H1 (cell line): ENCODE measurements at regions not wholly inside any gene's neighbourhood (a gene's known extent, or its start where the extent isn't known, plus 50 kb on each side); places are given as distances from the start of the nearest gene placed in this dataset.

Experiments used
- CTCF ChIA-PET: fragments of 300-600 bp; sonication (Branson Sonifier 250); formaldehyde crosslinking; loops from one replicate; lab custom pipeline; 2021; ENCODE audit not compliant: partially characterized antibody; lab: Charles Lee
- POLR2A ChIA-PET: fragments of 300-600 bp; sonication (Branson Sonifier 250); formaldehyde crosslinking; loops from one replicate; lab custom pipeline; 2021; ENCODE audit warnings: inconsistent platforms; ENCODE audit not compliant: partially characterized antibody; lab: Charles Lee
- DNase-seq, 2 experiments: peaks; one replicate each; pipeline versions ENCODE4 v3.0.0 to v3.0.0-alpha.2; 2010 to 2022; ENCODE audit warnings: low spot score in 2 of 2, low read depth in 1 of 2, mixed read lengths in 1 of 2
- FAIRE-seq: peaks from 2 replicates; lab custom pipeline; 2011; peaks lifted over from hg19 to GRCh38; lab: Jason Lieb, UNC
- H2AFZ ChIP-seq: 2 replicates; pipeline ENCODE4 v1.8.1; 2012; ENCODE audit warnings: low read length, inconsistent platforms
- H2AK5ac ChIP-seq: 2 replicates; pipeline ENCODE4 v1.6.1; 2013; ENCODE audit warnings: low read depth, low read length
- H2BK120ac ChIP-seq: replicated peaks from 2 replicates; pipeline ENCODE3; 2013; ENCODE audit warnings: low read depth, low read length, inconsistent platforms
- H2BK12ac ChIP-seq: 2 replicates; pipeline ENCODE4 v1.6.1; 2013; ENCODE audit warnings: low read depth, low read length
- H2BK15ac ChIP-seq: 2 replicates; pipeline ENCODE4 v1.6.1; 2013; ENCODE audit warnings: low read length
- H2BK20ac ChIP-seq: 2 replicates; pipeline ENCODE4 v1.6.1; 2013; ENCODE audit warnings: low read length
- H2BK5ac ChIP-seq: 2 replicates; pipeline ENCODE4 v1.6.1; 2013; ENCODE audit warnings: low read depth, low read length
- H3K14ac ChIP-seq: 2 replicates; pipeline ENCODE4 v1.6.1; 2013; ENCODE audit warnings: inconsistent platforms; ENCODE audit not compliant: insufficient read length
- H3K18ac ChIP-seq: 2 replicates; pipeline ENCODE4 v1.6.1; 2013; ENCODE audit warnings: low read length; ENCODE audit errors: extremely low read depth
- H3K23ac ChIP-seq: 2 replicates; pipeline ENCODE4 v1.6.1; 2013; ENCODE audit warnings: inconsistent platforms; ENCODE audit not compliant: insufficient read length
- H3K23me2 ChIP-seq: 2 replicates; pipeline ENCODE4 v1.6.1; 2013; ENCODE audit warnings: low read depth, low read length
- H3K27ac ChIP-seq: 2 replicates; pipeline ENCODE4 v1.6.1; 2011; ENCODE audit warnings: low read depth, low read length, inconsistent platforms
- H3K27me3 ChIP-seq, 4 experiments: replicated peaks in 1 of 4; 1 replicate in 1 of 4; 2 replicates in 3 of 4; pipeline versions ENCODE4 v1.6.1 to v1.8.1; 2011 to 2013; ENCODE audit warnings: low read length in 3 of 4, mild to moderate bottlenecking in 3 of 4, inconsistent platforms in 2 of 4, mixed read lengths in 2 of 4, moderate library complexity in 1 of 4; ENCODE audit not compliant: control insufficient read depth in 3 of 4, insufficient read depth in 3 of 4; ENCODE audit errors: extremely low read depth in 1 of 4
- H3K36me3 ChIP-seq, 4 experiments: 2 replicates each; pipeline versions ENCODE4 v1.6.1 to v1.8.1; 2011 to 2013; ENCODE audit warnings: mild to moderate bottlenecking in 4 of 4, low read length in 3 of 4, moderate library complexity in 2 of 4, control low read depth in 1 of 4, inconsistent platforms in 1 of 4; ENCODE audit not compliant: insufficient read depth in 4 of 4, control insufficient read depth in 2 of 4
- H3K4ac ChIP-seq: replicated peaks from 2 replicates; pipeline ENCODE3; 2013; ENCODE audit warnings: low read length, low read depth, mixed read lengths, inconsistent platforms; ENCODE audit not compliant: insufficient read length
- H3K4me1 ChIP-seq, 4 experiments: replicated peaks in 1 of 4; 1 replicate in 1 of 4; 2 replicates in 3 of 4; pipeline versions ENCODE4 v1.6.1 to v1.8.1; 2011 to 2013; ENCODE audit warnings: low read length in 3 of 4, inconsistent platforms in 2 of 4, mixed read lengths in 1 of 4; ENCODE audit not compliant: insufficient read depth in 4 of 4, control insufficient read depth in 3 of 4
- H3K4me2 ChIP-seq, 2 experiments: 2 replicates each; pipeline versions ENCODE4 v1.6.1 to v1.8.1; 2011 to 2013; ENCODE audit warnings: low read depth in 2 of 2, low read length in 2 of 2, control low read depth in 1 of 2, inconsistent platforms in 1 of 2, mild to moderate bottlenecking in 1 of 2; ENCODE audit not compliant: insufficient read depth in 1 of 2
- H3K4me3 ChIP-seq, 4 experiments: fragments of 200-600, 300-600 bp in 1 of 4; sonication (generic), shearing (Covaris generic), sonication (Bioruptor Twin) in 1 of 4; 2 replicates each; pipeline versions ENCODE4 v1.5.1 to v1.8.1; 2011 to 2016; ENCODE audit warnings: low read length in 4 of 4, low read depth in 3 of 4, control low read depth in 2 of 4, inconsistent platforms in 2 of 4, mild to moderate bottlenecking in 2 of 4, mixed read lengths in 1 of 4, moderate library complexity in 1 of 4; ENCODE audit not compliant: insufficient read depth in 2 of 4; ENCODE audit errors: extremely low read depth in 1 of 4
- H3K56ac ChIP-seq: replicated peaks from 2 replicates; pipeline ENCODE3; 2013; ENCODE audit warnings: low read depth, mild to moderate bottlenecking, mixed read lengths, low read length, inconsistent platforms; ENCODE audit not compliant: insufficient read length
- H3K79me1 ChIP-seq: 2 replicates; pipeline ENCODE4 v1.6.1; 2013; ENCODE audit warnings: low read depth, low read length, control low read depth
- H3K79me2 ChIP-seq, 2 experiments: 2 replicates each; pipeline versions ENCODE4 v1.6.1 to v1.8.1; 2012 to 2013; ENCODE audit warnings: low read length in 2 of 2, mild to moderate bottlenecking in 2 of 2, inconsistent platforms in 1 of 2; ENCODE audit not compliant: insufficient read depth in 2 of 2, control insufficient read depth in 1 of 2
- H3K9ac ChIP-seq, 4 experiments: replicated peaks in 1 of 4; 1 replicate in 1 of 4; 2 replicates in 3 of 4; pipeline versions ENCODE4 v1.6.1 to v1.8.1; 2011 to 2013; ENCODE audit warnings: low read depth in 3 of 4, low read length in 3 of 4, control low read depth in 2 of 4, mild to moderate bottlenecking in 2 of 4, moderate library complexity in 2 of 4, inconsistent platforms in 1 of 4; ENCODE audit errors: extremely low read depth in 1 of 4
- H3K9me3 ChIP-seq, 2 experiments: 2 replicates each; pipeline versions ENCODE4 v1.6.1 to v1.8.1; 2012 to 2013; ENCODE audit warnings: mild to moderate bottlenecking in 2 of 2, moderate library complexity in 2 of 2, control low read depth in 1 of 2, inconsistent platforms in 1 of 2, low read depth in 1 of 2, low read length in 1 of 2, mixed read lengths in 1 of 2; ENCODE audit not compliant: insufficient read depth in 2 of 2
- H4K20me1 ChIP-seq, 2 experiments: replicated peaks in 1 of 2; 2 replicates each; pipeline versions ENCODE3 to v1.8.1; 2011 to 2013; ENCODE audit warnings: inconsistent platforms in 2 of 2, low read length in 2 of 2, mild to moderate bottlenecking in 1 of 2; ENCODE audit not compliant: insufficient read depth in 2 of 2, control insufficient read depth in 1 of 2
- H4K5ac ChIP-seq: 2 replicates; pipeline ENCODE4 v1.6.1; 2013; ENCODE audit warnings: low read length, low read depth, mixed read lengths, inconsistent platforms; ENCODE audit not compliant: insufficient read length
- H4K8ac ChIP-seq: 2 replicates; pipeline ENCODE4 v1.8.0; 2013; ENCODE audit warnings: mild to moderate bottlenecking, moderate library complexity, low read length, inconsistent platforms; ENCODE audit not compliant: insufficient read depth; ENCODE audit errors: extremely low read depth
- H4K91ac ChIP-seq: replicated peaks from 2 replicates; pipeline ENCODE3; 2013; ENCODE audit warnings: low read length, mixed read lengths, inconsistent platforms; ENCODE audit not compliant: insufficient read length
- BACH1 ChIP-seq: IDR thresholded peaks from 2 replicates; pipeline ENCODE4 v1.6.1; 2012; ENCODE audit warnings: low read length, improper control_type of control experiment
- BCL11A ChIP-seq, 2 experiments: IDR thresholded peaks; one replicate each; pipeline ENCODE4 v1.6.1; 2011; ENCODE audit warnings: low read depth in 2 of 2, low read length in 2 of 2, mild to moderate bottlenecking in 2 of 2
- CHD2 ChIP-seq: IDR thresholded peaks from 2 replicates; pipeline ENCODE4 v1.6.1; 2012; ENCODE audit warnings: low read length, improper control_type of control experiment
- GABPA ChIP-seq: IDR thresholded peaks from 2 replicates; pipeline ENCODE4 v1.6.1; 2011; ENCODE audit warnings: mild to moderate bottlenecking, low read length, moderate library complexity, borderline replicate concordance; ENCODE audit not compliant: insufficient read depth
- KDM4A ChIP-seq: IDR thresholded peaks from one replicate; pipeline ENCODE4 v1.7.1; 2012; ENCODE audit warnings: low read depth, mild to moderate bottlenecking, moderate library complexity, low read length, inconsistent platforms; ENCODE audit not compliant: severe bottlenecking
- PHF8 ChIP-seq: fragments of 200-600 bp; sonication (generic); conservative IDR thresholded peaks from 2 replicates; pipeline ENCODE4 v1.7.1; 2012; ENCODE audit warnings: low read depth, mild to moderate bottlenecking, inconsistent platforms, low read length, moderate library complexity
- SIN3A ChIP-seq, 2 experiments: IDR thresholded peaks in 1 of 2; conservative IDR thresholded peaks in 1 of 2; 2 replicates each; pipeline ENCODE4 v1.6.1; 2011 to 2012; ENCODE audit warnings: low read length in 2 of 2, improper control_type of control experiment in 1 of 2, low read depth in 1 of 2, mild to moderate bottlenecking in 1 of 2
- SP1 ChIP-seq: IDR thresholded peaks from 2 replicates; pipeline ENCODE4 v1.6.1; 2011; ENCODE audit warnings: low read depth, low read length
- SRF ChIP-seq: IDR thresholded peaks from 2 replicates; pipeline ENCODE4 v1.6.1; 2011; ENCODE audit warnings: mild to moderate bottlenecking, low read depth, low read length, moderate library complexity
- TAF7 ChIP-seq: optimal IDR thresholded peaks from 2 replicates; pipeline ENCODE3; 2011; ENCODE audit warnings: low read depth, mild to moderate bottlenecking, inconsistent platforms, low read length, moderate library complexity, borderline replicate concordance
- TBP ChIP-seq: IDR thresholded peaks from 2 replicates; pipeline ENCODE4 v1.6.1; 2011; ENCODE audit warnings: low read depth, low read length, improper control_type of control experiment
- YY1 ChIP-seq: IDR thresholded peaks from 2 replicates; pipeline ENCODE4 v1.6.1; 2011; ENCODE audit warnings: low read depth, mild to moderate bottlenecking, low read length
- WGBS, 2 experiments: shearing (Covaris generic) in 1 of 2; methylation state at CpG; one replicate each; pipeline versions ENCODE4 v1.1.6 to v1.1.7; 2013 to 2015; ENCODE audit warnings: low lambda C conversion rate in 2 of 2, mixed read lengths in 2 of 2, inconsistent platforms in 1 of 2, low coverage in 1 of 2, missing lambda C conversion rate in 1 of 2; ENCODE audit not compliant: insufficient replicate concordance in 2 of 2, insufficient coverage in 1 of 2, insufficient read length in 1 of 2; ENCODE audit errors: extremely low coverage in 1 of 2, missing lambda C conversion rate in 1 of 2; 5-methylcytosine and 5-hydroxymethylcytosine counted together
- TF ChIP-seq, protein P1 (sequence below): IDR thresholded peaks from 2 replicates; pipeline ENCODE4 v1.6.1; 2012; ENCODE audit warnings: inconsistent platforms

- CTCF ChIA-PET: interaction anchor here (0.6 to 2.5 kb wide), 5 partner anchors 13 to 175 kb away, joined by 3 to 9 read pairs (median 4); no protein-coding TSS in a partner anchor
- no peak for TF ChIP-seq YY1
- no peak for TF ChIP-seq BACH1
- no peak for TF ChIP-seq GABPA
- no peak for TF ChIP-seq PHF8
- TF ChIP-seq, protein P1, sequence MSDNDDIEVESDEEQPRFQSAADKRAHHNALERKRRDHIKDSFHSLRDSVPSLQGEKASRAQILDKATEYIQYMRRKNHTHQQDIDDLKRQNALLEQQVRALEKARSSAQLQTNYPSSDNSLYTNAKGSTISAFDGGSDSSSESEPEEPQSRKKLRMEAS: no peak
- no peak for TF ChIP-seq SP1
- no peak for TF ChIP-seq KDM4A
- no peak for TF ChIP-seq TAF7
- no peak for TF ChIP-seq SRF
- no peak for TF ChIP-seq CHD2
- no peak for TF ChIP-seq SIN3A (conservative IDR thresholded peaks at IDR 0.05 in 1 of 2, IDR thresholded peaks at IDR 0.05 in 1 of 2; ENCODE audit: low read depth in 1 of 2, low read length in 2 of 2)
- TF ChIP-seq BCL11A (IDR thresholded peaks at IDR 0.05; ENCODE audit: low read depth in 2 of 2, low read length in 2 of 2): no peak
- TF ChIP-seq TBP: no peak
- TF ChIP-seq, all 59 proteins: peak for 0
- H3K4me2 ChIP-seq: no peak overlapping the region
Measured at GRCh38 chr9:74362423-74362822, 134.7 kb upstream of the RORB start.

More at GRCh38 chr9:74362423-74362822, 134.7 kb upstream of the RORB start:
- Histone ChIP-seq H3K27me3 (no peaks in the 10 kb centered on the region), H3K27ac (no peak overlapping the region), H4K8ac (no peak overlapping the region), H2BK15ac (no peak overlapping the region), H3K18ac (no peak overlapping the region), H2BK12ac (no peak overlapping the region), H3K23me2 (no peaks in the 10 kb centered on the region), H2BK5ac (no peak overlapping the region), H3K79me2 (no peaks in the 10 kb centered on the region), H3K14ac (no peak overlapping the region), H2BK20ac (no peak overlapping the region), H3K9ac (no peak overlapping the region), H3K4me3 (no peak overlapping the region), H4K91ac (no peak overlapping the region), H3K9me3 (no peaks in the 10 kb centered on the region), H3K4me1 (no peaks in the 10 kb centered on the region), H3K4ac (no peak overlapping the region), H3K79me1 (no peaks in the 10 kb centered on the region), H2BK120ac (no peak overlapping the region), H4K20me1 (no peaks in the 10 kb centered on the region), H3K23ac (no peak overlapping the region), H3K36me3 (no peaks in the 10 kb centered on the region), H3K56ac (no peak overlapping the region), H2AFZ (no peak overlapping the region), H2AK5ac (no peak overlapping the region), H4K5ac (no peak overlapping the region)
- no peak for FAIRE-seq
- WGBS, 2 experiments: 93% methylated on average over 3 of the region's 3 CpGs; no CpG with 5 or more reads in 1 of the 2 experiments
- POLR2A ChIA-PET: no interaction called here
- no peak for DNase-seq
